ENCODE measurements at regions not wholly inside any gene's neighbourhood (a gene's known extent, or its start where the extent isn't known, plus 50 kb on each side); places are given as distances from the start of the nearest gene placed in this dataset.

DNA sequence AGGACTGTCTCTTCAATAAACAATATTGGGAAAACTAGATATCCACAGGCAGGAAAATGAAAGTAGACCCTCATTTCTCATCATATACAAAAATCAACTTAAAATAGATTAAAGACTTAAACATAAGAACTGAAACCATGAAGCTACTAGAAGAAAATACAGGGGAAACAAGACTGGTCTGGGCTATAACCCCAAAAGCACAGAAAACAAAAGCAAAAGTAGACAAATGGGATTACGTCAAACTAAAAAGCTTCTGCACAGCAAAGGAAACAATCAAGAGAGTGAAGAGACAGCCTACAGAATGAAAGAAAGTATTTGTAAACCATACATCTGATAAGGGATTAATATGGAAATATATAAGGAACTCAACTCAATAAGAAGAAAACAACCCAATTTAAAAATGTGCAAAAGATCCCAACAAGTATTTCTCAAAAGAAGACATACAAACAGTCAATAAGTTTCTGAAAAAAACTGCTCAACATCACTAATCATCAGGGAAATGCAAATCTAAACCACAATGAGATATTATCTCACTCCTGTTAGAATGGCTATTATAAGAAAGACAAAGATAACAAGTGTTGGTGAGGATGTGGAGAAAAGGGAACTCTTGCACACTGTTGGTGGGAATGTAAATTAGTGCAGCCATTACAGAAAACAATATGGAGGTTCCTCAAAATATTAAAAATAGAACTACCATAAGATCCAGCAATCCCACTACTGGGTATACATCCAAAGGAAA lies 325.3 kb upstream of the RASGEF1B start:
- no peak for TF ChIP-seq ZFX (IDR thresholded peaks at IDR 0.05; ENCODE audit: borderline replicate concordance)
- TF ChIP-seq, protein P1, sequence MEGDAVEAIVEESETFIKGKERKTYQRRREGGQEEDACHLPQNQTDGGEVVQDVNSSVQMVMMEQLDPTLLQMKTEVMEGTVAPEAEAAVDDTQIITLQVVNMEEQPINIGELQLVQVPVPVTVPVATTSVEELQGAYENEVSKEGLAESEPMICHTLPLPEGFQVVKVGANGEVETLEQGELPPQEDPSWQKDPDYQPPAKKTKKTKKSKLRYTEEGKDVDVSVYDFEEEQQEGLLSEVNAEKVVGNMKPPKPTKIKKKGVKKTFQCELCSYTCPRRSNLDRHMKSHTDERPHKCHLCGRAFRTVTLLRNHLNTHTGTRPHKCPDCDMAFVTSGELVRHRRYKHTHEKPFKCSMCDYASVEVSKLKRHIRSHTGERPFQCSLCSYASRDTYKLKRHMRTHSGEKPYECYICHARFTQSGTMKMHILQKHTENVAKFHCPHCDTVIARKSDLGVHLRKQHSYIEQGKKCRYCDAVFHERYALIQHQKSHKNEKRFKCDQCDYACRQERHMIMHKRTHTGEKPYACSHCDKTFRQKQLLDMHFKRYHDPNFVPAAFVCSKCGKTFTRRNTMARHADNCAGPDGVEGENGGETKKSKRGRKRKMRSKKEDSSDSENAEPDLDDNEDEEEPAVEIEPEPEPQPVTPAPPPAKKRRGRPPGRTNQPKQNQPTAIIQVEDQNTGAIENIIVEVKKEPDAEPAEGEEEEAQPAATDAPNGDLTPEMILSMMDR (IDR thresholded peaks at IDR 0.05), result no peak

Data from 22Rv1 (cell line).